Left kidney (tissue), 1 donor: ENCODE measurements at regions not wholly inside any gene's neighbourhood (a gene's known extent, or its start where the extent isn't known, plus 50 kb on each side); places are given as distances from the start of the nearest gene placed in this dataset.
"Not testable (repeated sequence)": the region's sequence is repeated elsewhere in the genome, so short reads cannot be mapped to it uniquely, and the experiment has no call there.

Source experiments
- DNase-seq: peaks from one replicate; pipeline ENCODE4 v3.0.0-alpha.2; 2013

DNA sequence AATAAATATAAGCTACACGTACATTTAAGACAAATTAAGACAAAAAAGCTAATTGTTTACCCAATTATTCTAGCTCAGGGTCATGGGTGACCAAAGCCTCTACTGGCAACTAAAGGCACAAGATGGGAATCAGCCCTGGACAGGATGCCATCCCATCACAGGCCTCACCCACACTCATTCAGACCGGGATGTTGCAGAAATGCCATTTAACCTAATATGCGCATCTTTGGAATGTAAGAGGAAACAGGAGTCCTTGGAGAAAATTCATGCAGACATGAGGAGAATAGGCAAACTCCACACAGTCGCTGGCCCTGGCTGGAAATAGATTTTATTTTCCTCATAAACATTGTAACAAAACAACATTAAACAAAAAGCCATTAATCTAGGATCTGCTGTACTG lies 2003.8 kb upstream of the CDH9 start:
- no peak for DNase-seq

DNA sequence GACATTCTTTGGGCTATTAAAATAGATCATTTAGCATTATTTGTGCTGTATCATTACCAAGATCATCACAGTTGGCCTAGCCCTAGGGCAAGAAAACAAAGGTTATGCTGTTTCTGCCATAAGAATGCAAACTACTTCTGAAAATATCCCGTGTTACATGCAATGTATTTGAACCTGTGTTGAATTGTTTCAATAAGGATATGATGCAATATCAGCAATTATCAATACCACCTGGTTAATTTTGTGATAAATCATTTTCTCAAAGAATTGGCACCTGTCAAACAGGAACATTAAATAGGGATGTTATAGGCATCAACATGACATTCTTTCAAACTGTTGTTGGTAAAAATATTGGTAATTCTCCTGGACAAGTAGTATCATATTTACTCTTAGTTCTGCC lies 2002.0 kb upstream of the CDH9 start:
- DNase-seq = no peak

DNA sequence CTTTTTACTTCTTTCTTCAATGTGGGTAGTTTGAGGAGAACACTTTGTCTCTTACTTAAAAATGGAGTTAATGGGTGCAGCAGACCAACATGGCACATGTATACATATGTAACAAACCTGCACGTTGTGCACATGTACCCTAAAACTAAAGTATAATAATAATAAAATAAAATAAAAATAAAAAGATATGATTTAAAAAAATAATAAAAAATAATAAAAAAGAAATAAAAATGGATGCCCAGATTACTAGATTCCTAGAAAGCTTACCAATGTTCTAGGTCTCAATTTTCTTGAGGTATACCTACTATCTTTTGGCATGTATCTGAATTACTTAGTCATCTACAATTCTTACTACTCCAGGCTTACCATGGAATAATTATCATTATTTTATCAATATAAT lies 2001.6 kb upstream of the CDH9 start:
- DNase-seq = no peak

DNA sequence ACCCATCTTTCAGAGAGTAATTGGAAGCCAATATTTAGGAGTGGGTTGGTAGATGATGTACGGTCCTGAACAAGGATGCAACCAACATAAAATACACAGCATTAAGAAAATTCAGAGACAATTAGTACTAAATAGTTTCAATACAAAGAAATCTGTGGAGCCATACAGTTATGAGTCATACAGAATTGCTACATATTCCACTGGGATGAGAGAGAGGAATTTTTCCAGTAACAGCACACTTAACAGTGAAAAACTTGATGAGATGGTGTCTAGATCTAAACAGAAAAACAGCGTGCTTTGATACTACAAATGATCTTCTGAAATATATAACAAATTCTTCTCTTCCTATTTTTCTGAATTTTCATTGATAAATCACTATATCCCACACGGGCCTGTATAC lies 1999.3 kb upstream of the CDH9 start:
- DNase-seq = no peak

DNA sequence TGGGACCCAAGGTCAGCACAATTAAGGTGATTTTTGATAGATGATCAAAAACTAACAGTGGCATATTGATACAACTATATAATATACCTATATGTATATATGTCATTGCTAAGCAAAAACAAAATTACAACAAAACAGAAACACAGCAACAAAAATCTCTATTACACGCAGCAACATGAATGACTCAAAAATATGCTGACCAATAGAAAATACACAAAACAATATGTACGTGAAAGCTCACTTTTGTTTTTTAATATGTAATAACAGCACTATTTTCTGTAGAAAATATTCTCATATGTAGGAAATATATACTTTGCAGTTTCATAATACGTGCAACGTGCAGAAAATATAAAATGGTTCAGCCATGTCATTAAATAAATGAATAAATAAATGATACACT lies 1985.7 kb upstream of the CDH9 start:
- DNase-seq = no peak

DNA sequence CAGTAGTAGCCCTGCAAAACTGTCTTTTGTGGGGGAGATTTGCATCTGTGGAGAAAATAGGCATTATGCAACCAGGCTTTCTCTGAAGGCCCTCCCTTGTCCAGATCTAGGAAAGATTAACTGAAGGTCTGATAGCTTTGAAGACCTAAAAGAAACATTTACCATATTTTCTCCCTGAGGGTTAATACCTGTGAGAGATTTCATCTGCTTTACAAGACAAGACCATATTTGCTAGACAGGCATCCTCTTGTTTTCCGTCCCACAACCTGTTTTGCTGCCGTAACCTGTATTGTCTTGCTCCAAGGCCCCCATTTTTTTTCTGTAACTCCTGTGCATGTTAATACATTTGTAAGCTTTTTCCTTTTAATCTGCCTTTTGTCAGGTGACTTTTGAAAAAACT lies 1985.2 kb upstream of the CDH9 start:
- no peak for DNase-seq

DNA sequence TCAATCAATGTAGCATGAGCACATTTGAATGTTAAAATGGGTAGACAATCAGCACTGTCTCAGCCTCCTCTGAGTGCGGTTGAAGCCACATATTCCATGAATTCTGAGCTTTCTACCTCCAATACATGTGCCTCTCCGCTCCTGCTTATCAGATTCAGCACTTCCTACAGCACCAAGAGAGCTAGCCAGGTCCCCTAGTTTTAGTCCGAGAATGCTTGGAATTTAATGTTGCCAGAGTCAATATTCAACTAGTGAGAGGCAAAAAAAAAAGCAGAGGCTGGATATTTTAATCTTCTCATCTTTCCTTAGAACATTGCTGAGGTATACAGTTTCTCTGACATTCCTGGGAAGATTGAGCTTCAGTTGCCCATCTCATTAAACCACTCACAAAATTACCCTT lies 1979.1 kb upstream of the CDH9 start:
- no peak for DNase-seq

DNA sequence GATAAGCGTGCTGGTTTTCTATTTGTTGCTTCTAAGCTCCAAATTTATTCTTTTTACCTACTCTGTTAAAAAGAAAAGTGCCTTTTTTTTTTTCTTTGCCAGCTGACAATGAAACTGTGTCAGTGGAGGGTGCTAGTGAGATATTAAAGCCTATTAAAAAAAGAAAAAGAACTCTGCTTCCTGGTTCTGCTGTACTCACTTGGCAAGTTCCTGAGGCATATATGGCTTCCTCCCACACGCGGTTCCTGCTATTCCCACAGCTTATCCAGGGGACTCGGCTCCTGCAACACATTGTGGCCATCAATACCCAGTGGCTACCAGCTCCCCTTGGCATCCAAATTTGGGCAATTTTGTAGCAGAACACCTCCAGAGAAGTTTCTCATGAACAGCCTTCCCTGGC lies 1977.7 kb upstream of the CDH9 start:
- DNase-seq = no peak

DNA sequence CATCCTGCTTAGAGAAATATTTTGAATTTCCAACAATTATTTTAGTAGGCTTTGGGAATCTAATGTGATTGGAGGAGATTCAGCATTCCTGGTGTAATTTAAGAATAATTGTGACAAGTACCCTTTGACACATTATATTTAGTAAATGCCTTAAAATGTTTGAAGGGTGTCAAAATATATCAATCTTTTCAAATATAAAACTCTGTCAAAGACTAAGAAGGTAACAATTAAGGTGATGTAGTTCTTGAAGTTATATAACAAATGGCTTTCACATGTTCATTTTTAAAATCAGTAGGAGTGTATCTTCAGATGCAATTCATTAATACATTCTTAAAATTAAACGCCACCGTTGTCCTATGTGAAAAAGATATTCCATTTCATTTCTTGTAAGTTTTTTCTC lies 1977.1 kb upstream of the CDH9 start:
- DNase-seq = no peak

DNA sequence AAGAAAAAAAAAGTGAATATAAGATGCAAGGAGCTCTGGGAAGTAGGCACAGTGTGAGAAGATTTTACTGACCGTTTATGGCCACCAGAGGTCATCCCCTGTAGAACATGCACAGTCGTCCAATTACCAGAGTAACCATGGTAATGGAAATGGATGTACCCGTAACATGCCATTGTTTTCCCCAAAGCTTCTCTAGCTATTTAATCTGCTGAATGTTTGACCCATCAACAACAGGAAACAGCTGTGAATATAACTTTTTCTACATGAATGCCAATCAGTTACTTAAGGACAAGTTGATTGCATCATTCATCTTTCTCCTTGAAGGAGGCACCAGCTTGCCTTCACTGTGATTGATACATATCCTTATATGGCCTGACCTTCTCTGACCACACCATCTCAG lies 1967.0 kb upstream of the CDH9 start:
- DNase-seq = no peak

DNA sequence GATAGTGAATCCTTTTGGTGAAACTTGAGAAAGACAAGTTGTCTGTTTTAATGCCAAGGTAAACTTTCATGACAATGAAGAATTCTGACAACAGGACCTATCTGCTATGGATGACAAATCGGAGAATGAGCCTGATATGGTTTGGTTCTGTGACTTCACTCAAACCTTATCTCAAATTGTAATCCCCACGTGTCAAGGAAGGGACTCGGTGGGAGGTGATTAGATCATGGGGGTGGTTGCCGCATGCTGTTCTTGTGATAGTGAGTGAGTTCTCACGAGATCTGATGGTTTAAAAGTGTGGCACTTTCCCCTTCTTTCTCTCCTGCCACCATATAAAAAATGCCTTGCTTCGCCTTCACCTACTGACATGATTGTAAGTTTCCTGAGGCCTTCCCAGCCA lies 1964.1 kb upstream of the CDH9 start:
- DNase-seq = no peak

DNA sequence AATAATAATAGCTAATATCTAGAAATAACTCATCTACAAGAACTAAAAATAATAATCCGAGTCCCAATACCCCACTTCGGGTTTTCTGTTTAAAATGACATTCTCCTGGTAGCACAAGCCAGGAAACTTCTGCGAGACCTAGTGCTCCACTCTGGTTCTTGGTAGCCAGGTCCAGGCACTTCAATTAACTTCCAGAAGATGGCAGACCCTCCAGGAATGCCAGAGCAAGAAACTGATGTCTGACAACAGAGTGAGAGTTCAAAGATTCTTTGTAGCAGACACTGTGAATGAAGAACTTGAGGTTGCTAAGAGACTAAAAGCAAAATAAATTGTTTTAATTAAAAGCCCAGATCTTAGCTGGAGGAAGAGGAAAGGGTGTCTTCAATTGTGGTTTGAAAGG lies 1963.3 kb upstream of the CDH9 start:
- no peak for DNase-seq

DNA sequence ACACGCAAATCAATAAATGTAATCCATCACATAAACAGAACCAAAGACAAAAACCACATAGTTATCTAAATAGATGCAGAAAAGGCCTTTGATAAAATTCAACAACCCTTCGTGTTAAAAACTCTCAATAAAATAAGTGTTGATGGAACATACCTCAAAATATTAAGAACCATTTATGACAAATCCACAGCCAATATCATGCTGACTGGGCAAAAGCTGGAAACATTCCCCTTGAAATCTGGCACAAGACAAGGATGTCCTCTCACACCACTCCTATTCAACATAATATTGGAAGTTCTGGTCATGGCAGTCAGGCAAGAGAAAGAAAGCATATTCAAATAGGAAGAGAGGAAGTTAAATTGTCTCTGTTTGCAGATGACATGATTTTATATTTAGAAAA lies 1946.3 kb upstream of the CDH9 start:
- no peak for DNase-seq

DNA sequence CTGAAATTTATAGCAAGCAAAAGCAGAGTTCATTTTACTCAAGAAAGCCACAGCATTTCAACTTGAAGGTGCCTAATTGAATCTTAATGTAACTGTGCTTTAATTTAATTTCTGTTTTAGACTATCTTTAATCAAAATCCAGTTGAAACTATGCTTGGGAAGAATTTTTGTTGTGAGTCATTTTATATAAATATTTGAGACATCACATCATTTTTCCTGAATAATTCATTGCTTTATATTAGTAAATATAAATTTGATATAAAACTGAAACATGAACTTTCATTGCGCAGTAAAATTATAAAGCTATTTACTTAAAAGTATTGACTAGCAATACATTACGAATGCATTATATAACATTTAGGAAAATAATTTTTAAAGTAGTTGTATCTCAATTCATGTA lies 1937.1 kb upstream of the CDH9 start:
- DNase-seq = no peak

DNA sequence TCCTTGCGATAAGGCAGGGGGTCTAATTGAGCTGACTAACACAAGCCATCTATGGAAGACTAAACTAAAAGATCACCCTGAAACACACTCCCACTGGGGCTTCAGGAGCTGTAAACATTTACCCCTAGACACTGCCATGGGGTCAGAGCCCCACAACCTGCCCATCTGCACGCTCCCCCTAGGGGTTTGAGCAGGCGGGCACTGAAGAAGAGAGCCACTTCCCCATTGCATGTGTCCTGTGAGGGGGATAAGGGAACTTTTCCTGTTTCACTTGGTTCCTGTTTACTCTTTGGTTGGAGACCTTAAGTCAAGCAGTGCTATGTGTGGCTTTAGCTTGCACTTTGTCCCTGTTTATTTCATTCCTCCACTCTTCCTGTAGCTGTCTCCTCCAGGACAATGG lies 1929.5 kb upstream of the CDH9 start:
- DNase-seq = no peak

DNA sequence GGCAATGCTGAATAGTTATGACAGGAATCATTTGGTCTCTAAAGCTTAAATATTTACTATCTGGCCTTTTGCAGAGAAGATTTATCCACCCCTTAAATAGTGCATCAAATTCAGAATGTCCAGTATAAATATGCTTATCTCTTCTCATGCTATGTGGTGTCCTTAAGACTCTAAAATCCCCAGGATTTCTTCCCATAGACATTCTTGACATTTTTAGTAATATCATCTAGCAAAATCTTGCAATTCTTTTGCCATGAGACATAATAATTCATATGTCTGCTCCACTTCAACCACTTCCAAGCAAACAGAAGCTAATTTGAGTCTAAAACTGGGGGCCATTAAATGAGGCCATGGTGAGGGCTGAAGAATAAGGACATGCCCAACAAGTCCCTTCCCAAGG lies 1923.4 kb upstream of the CDH9 start:
- DNase-seq = no peak

DNA sequence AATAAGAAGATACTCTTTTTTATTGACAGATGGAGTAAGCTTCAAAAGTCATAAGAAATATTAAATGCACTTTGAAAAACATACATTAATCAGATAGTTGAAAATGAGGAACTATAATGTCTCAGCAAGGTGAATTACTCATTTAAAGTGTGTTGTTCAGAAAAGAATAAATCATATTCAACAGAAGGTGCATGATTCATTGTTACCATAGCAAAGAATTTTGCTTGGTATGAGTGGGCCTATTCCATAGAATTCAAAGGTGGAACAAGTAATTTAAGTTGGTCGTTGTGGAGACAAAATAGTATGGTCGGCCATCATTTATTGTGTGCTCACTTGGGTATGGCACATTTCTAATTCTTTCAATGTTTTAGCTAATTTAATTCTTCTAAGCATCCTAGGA lies 1920.2 kb upstream of the CDH9 start:
- DNase-seq = no peak

DNA sequence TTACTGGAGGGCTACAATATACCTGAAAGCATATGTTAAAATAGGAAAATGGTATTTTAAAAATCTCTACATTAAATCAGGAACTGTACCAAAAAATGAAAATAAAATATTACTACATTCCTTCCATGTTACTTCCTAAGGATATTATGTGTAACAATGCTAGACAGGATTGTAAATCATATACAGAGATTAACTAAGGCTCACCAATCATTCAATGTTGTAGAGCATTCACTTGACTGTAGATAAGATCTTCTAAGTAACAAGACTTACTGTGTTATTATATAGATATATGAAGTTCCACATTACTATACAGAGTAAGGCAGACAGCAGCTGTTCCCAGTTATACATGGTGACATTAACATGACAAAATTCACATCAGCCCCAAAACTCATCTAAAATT lies 1919.1 kb upstream of the CDH9 start:
- no peak for DNase-seq

DNA sequence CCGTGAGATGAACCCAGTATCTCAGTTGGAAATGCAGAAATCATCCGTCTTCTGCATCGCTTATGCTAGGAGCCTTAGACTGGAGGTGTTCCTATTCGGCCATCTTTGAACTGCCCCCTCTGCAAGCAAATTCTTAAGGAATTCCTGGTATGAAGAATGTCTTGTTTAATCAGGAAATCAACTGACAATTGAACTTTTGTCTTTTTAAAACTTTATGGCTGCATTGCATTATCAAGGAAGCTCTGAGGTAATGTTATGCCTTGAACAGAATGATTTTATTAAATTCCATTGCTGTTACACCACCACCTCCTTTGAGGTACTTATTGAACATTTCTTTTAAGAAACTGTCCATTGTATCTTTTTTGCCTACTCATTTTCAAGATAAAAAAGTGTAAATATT lies 1915.7 kb upstream of the CDH9 start:
- DNase-seq = no peak

DNA sequence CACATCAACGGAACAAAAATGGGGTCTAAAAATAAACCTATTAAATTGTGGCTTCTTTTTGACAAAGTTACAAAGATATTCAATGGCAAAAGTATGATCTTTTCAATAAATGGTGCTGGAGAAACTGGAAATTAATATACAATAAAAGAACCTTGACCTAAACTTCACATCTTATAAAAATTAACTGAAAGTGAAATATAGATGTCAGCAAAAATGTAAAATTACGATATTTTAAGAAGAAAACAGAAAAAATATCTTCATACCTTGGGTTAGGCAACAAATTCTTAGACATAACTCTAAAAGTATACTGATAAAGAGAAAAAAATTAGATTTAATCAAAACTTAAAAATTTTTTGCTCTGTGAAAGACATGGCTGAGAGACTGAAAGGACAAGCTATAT lies 1909.5 kb upstream of the CDH9 start:
- DNase-seq = no peak

DNA sequence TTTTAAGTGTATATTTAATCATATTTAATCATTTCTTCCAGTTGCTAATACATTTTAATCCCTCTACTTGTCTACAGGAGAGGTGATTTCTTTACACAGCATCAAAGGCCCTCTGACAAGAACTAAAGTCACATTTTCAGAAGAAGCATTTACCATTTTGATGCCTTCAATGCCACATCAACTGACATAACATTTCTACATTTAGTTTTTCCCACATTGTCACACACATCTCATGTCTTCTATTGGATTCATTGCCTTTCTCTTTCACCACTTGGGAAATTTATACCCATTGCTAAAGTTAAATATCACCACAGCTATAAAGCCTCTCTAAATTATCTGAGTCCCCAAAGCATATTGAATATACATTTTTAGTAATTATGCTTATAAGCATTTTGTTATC lies 1907.5 kb upstream of the CDH9 start:
- no peak for DNase-seq

DNA sequence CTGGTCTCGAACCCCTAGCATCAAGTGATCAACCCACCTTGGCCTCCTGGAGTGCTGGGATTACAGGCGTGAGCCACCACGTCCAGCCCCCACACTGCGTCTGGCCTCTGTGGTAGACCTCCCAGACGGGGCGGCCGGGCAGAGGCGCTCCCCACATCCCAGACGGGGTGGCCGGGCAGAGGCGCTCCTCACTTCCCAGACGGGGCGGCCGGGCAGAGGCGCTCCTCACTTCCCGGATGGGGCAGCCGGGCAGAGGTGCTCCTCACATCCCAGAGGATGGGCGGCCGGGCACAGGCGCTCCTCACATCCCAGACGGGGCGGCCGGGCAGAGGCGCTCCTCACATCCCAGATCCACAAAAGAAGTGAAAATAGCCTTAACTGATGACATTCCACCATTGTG lies 1891.0 kb upstream of the CDH9 start:
- not testable (repeated sequence) for DNase-seq

DNA sequence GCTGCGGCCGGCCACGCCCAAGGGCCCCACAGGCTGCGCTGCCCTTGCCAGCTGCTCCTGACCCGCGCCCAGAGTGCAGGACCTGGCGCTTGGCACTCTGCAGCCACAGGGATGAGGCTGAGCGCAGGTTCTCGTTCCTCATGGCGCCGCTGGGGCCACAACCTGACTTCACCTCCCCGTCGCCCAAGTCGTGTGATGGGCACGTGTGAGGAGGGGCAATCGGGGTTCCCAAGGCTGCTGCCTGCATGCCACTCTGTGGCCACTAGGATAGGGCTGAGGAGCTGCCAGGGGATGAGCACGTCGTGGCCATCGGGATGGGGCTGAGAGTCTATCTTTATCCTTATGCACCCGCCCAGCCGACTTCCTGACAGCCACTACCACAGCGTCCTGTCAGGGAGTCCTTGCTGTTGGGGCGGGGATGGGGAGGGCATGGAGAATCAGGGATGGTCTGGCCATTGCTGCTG lies 1890.0 kb upstream of the CDH9 start:
- not testable (repeated sequence) for DNase-seq

DNA sequence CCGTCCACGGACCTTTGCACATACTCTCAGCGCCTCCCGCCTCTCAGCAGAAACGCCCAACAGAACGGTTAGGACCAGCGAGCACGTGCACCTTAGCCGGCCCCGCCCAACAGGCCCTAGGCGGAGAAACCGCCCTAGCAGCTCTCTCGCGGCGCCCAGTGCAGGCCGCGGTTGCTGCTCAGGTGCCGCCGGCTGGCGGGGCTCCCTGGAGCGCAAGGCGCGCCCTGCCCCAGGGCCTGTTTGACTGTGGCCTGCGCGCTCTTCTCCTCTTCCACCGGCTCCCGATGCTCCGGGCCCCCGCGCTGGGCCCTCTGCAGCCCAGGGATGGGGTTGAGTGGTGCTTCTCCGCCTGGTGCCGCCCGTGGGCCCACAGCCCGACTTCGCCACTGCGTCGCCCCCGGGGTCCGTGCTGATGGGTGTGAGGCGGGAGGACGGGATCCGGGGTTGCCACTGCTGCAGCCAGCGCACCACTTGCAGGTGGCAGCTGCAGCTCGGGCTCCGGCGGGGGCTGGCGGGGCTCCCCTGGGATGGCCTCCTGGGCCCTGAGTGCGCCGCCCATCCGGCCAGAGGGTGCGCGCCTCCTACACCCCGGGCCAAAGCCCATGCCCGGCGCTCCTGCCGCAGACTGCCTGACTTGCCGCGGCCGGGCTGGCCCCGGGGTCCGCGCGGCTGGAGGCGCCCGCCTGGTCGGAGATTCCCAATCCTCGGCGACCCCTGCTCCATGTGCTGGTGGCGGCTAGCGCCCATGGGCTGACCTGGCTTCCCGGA lies 1889.4 kb upstream of the CDH9 start:
- DNase-seq = no peak

DNA sequence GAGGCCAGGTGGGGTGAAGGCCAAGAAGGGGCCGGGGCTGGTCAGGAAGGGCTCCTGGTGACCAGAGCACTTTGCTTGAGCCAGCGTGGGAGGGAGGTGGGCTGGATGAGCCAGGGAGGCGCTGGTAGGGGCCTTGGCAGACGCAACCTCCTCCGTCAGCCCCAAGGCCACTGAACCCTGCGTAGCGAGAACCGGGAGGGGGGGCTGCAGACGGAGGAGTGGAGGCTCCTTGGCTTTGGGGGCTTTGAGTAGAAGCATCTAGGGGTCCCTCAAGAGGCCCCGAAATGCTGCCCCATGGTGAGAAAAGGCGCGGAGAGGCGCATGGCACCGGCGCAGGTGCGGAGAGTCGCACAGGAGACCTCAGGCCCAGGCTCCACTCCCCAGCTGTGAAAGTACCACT lies 1888.0 kb upstream of the CDH9 start:
- no peak for DNase-seq
